CD1c-positive myeloid dendritic cell (primary cell): ENCODE measurements at regions not wholly inside any gene's neighbourhood (a gene's known extent, or its start where the extent isn't known, plus 50 kb on each side); places are given as distances from the start of the nearest gene placed in this dataset.

Experiments used
- DNase-seq: peaks from one replicate; pipeline ENCODE4 v3.0.0-alpha.2; 2016; ENCODE audit errors: extremely low spot score

DNA sequence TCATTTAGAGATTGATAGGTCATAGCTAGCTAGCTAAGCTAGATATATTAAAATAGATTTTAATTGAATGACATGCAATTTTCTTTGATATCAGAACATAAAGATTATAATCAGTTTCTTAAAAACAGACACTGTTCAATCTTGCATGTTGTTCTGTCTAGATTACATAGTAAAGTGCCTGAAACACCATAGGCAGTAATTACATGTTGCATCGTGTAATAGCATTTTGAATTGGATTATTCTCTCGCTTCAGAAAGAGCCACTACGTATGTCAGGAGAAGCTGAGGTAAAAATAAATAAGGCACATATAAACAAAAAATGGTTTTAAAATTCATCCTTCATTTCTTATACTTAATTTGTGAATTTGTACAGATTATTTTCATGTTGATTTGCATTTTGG, 148.0 kb upstream of the CDH12 start:
- no peak for DNase-seq

- DNase-seq = no peak
Observed at GRCh38 chr5:22998774-22999173, 145.6 kb upstream of the CDH12 start.

- DNase-seq = no peak
Observed at GRCh38 chr5:22998362-22998761, 145.2 kb upstream of the CDH12 start.

DNA sequence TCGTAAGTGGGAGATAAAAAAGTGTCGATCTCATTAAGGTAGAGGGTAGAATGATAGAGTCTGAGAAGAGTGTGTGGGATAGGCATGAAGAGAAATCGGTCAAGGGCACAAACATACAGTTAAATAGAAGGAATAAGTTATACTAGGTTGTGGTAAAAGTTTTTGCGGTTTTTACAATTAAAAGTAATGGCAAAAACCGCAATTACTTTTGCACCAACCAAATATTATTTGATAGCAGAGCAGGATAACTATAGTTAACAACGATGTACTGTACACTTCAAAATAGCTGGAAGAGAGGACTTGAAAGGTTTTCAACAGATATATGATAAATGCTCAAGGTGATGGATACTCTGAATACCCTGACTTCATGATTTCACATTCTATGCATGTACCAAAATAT, 135.8 kb upstream of the CDH12 start:
- no peak for DNase-seq

DNA sequence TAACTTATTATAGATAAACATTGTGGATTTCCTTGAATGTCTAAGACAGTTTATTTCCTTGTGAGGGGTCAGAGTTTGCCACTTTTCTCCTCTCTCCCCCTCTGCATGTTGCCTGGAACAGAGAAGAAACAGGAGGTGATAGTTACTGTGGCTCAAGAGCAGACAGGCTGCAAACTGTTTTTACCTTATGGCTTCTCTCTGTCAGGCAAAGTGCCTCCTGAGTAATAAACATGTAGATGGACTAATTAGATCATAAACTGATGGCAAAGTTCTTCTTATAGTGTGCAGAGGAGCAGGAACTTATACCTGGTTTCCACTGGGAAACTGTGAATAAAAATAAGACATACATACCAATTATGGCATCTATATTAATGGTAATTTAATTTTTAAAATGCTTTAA, 133.1 kb upstream of the CDH12 start:
- DNase-seq = no peak

GRCh38 chr5:22985446-22985845, 132.3 kb upstream of the CDH12 start:
- no peak for DNase-seq

DNA sequence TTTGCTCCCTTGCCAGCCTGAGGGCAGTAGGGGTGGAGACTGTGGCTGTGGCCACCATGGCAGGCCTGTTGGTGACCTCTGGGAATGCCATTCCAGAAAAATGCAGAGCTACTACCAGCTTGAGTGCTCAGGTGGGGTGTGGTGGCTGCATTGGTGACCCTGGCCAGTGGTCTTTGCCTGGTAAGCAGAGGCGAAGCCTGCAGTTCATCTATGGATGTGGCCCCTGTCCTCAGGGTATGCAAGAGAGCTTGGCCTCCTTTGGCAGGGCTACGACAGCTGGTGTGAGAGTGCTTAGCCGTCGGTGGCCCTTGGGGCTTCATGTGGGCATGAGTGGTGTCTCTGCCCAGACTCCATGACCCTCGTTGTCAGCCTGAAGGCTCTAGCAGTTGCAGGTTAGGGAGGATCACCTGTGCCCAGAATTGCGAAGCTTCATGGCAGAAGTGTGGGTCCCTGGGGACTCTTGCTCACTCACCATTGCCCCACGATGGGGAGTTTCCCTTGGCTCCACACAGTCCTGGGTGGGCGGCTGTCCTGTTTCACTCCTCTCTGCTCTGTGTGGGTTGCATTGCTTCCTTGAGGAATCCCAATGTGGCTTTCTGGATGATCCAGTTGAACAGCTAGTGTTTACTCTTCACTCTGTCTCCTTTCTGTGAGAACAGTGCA, 117.9 kb upstream of the CDH12 start:
- DNase-seq = no peak

DNA sequence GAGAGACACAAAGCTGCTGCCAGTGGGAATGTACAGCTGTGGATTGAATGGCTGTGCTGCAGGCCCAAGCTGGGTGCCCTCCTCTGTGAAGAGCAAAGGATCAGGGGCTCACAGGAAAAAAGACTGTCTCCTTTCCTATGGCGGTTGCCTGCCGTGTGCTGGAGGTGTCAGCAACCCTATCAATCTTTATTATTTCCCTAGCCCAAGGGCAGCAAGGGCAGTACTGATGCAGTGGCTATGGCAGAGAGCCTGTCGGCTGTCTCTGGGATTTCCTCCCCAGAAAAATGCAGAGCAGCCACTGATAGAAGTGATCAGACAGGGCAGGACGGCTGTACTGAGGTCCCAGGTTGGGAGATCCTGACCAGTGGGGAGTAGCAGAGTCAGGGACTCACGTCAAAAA, 117.3 kb upstream of the CDH12 start:
- no peak for DNase-seq

DNA sequence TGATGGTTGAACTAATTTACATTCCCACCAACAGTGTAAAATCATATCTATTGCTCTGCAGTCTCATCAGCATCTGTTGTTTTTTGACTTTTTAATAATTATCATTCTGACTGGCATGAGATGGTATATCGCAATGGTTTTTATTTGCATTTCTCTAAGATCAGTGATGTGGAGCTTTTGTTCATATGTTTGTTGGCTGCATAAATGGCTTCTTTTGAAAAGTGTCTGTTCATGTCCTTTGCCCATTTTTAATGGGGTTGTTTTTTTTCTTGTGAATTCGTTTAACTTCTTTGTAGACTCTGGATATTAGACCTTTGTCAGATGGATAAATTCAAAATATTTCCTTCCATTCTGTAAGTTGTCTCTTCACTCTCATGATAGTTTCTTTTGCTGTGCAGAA, 115.2 kb upstream of the CDH12 start:
- DNase-seq = no peak

DNA sequence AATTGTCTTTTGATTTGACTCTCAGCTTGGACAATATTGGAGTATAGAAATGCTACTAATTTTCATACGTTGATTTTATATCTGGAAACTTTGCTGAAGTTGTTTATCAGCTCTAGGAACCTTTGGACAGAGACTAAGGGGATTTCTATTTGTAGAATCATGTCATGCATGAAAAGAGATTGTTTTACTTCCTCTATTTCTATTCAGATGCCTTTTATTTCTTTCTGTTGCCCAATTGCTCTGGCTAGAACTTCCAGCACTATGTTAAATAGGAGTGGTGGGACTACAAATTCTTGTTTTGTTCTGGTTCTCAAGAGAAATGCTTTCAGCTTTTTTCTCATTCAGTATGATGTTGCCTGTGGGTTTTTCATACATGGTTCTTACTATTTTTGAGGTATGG, 112.8 kb upstream of the CDH12 start:
- DNase-seq = no peak

DNA sequence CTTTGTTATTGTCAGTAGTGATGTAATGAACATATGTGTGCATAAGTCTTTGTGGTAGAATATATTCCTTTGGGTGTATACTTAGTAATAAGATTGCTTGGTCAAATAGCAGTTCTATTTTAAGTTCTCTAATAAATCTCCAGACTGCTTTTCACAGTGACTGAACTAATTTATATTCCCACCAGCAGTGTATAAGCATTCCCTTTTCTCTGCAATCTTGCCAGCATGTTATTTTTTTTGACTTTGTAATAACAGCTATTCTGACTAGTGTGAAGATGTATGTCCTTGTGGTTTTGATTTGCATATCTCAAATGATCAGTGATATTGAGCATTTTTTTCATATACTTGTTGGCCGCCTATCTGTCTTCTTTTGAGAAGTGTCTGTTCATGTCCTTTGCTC, 111.5 kb upstream of the CDH12 start:
- DNase-seq = no peak

- no peak for DNase-seq
Observed at GRCh38 chr5:22958462-22959262, 105.5 kb upstream of the CDH12 start.

DNA sequence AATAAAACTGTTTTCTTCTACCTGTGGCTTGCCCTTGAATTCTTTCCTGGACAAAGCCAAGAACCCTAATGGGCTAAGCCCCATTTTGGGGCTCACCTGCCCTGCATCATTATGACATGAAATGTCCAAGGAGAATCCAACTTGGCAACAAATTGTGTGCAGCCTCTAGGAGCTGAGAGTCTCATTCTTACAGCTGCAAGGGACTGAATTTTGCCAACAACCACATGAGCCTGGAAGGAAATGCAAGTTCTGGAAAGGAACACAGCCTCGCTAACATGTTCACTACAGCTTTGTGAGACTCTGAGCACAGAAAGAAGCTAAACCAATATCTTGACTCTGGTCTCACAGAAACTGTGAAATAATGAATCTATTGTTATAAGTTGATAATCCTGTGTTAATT, 94.8 kb upstream of the CDH12 start:
- DNase-seq = no peak

DNA sequence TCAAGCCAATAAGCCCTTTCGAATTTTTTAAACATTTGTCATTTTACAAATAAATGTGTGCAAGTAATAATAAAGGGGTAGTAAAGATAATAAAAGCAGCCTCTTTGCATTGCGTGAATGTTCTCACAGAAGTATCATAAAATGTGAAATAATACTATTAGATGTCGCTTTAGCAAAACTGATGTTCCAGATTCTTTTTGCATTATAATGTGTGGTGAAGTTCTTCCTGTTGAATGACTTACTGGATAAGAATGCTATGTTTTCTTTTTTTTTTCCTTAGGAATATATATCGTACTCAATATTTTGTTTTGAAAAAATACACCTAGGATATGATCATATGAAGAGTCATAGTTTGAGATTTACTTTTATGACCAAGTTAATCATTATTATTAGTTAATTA, 85.2 kb upstream of the CDH12 start:
- no peak for DNase-seq

- no peak for DNase-seq
Observed at GRCh38 chr5:22928821-22929482, 75.8 kb upstream of the CDH12 start.

DNA sequence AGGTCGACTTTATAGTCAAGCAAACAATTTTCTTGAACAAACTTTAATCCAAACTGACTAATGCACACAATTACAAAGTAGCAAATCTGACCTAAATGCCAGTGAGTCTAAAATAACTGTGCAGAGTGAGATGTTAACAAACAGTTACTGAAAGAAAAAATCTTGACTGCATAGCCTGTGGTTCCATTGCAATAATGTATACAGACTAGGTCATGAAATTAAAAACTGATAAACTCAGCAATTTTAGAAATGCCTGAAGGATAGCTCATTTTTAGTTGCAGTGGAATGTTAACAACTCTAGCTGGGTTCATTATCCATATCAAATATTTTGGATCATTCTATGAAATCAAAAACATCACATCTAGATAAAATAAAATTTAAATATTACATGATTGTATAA, 73.4 kb upstream of the CDH12 start:
- no peak for DNase-seq

DNA sequence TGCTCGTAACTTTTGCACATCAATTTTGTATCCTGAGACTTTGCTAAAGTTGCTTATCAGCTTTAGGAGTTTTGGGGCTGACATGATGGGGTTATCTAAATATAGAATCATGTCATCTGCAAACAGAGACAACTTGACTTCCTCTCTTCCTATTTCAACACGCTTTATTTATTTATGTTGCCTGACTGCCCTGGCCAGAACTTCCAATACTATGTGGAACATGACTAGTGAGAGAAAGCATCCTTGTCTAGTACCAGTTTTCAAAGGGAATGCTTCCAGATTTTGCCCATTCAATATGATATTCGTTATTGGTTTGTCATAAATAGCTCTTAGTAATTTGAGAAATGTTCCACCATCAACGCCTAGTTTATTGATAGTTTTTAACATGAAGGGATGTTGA, 65.4 kb upstream of the CDH12 start:
- no peak for DNase-seq

DNA sequence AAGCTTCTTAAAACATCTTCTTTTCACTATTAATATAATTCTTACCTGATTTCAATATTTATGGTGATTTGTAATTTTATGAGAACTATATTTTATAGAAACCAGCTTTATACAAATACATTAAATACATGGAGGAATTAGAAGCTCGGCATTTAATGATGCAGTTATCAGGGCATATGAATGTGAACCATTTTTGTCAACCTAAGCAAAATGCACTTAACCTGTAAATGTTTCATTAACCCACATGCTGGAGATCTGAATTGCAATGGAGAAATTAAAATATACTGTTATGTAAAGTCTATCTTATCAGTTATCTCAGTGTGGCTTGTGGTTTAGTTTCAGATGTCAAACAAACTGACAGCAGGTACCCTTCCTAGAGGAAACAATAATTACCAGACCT, 63.2 kb upstream of the CDH12 start:
- no peak for DNase-seq

- DNase-seq = no peak
Observed at GRCh38 chr5:22911019-22911418, 57.9 kb upstream of the CDH12 start.

- DNase-seq = no peak
Observed at GRCh38 chr5:22910523-22910922, 57.4 kb upstream of the CDH12 start.

DNA sequence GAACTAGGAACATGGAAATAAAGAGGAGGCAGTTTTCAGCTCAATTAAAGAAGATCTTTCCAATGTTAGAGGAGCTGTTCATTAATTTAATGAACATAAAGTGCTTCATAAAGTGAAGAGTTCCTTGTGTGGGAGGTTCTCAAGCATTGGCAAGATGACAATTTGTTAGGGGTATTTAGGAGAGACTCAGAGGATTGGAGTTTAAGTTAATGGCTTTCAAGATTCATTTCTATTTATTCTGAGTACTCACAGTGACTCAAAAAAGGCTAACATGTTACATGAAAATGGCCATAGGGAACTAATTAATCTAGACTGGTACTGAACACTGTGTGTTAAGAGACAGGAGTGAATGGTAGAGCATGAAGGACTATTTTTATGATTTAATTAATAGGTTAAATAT, 55.4 kb upstream of the CDH12 start:
- DNase-seq = no peak

DNA sequence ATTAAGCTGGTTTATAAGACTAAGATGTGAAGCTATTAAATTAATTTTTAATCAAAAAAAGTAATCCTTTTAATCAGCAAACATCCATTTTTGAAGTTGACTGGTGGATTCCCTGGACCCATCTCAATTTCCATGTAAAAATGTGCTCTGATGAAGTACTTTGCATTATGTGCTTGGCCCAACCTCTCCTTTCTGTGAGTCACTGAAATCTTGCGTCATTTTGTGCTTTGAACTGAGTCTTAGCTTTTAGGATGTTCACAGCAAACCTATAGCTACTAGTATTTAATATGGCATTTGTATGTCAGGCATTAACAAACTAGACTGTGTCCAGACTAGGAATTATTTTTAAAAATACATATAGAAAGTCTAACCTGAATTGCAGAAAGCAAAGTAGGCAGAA, 55.0 kb upstream of the CDH12 start:
- DNase-seq = no peak
